Spleen (tissue), 7 donors: ENCODE measurements at regions not wholly inside any gene's neighbourhood (a gene's known extent, or its start where the extent isn't known, plus 50 kb on each side); places are given as distances from the start of the nearest gene placed in this dataset.

Experiments used
- POLR2A ChIP-seq, 3 donors: fragments of 450-650 bp; IDR thresholded peaks; one replicate each; pipeline ENCODE4 v1.5.1; 2017; ENCODE audit warnings: antibody characterized with exemption in 3 of 3, mild to moderate bottlenecking in 1 of 3
- POLR2AphosphoS5 ChIP-seq, 3 donors: sonication (generic); formaldehyde crosslinking; IDR thresholded peaks; one replicate each; pipeline ENCODE4 v1.5.1; 2017; ENCODE audit warnings: antibody characterized with exemption in 3 of 3
- TF ChIP-seq, protein P1 (sequence below), 11 experiments: fragments of 200-600 bp in 7 of 11; fragments of 450-650 bp in 4 of 11; sonication (generic) in 4 of 11; IDR thresholded peaks in 8 of 11; conservative IDR thresholded peaks in 3 of 11; 1 replicate in 7 of 11; 2 replicates in 4 of 11; pipeline versions ENCODE4 v1.4.0 to v1.8.0; 2016 to 2021; ENCODE audit warnings: antibody characterized with exemption in 11 of 11, inconsistent platforms in 4 of 11, mild to moderate bottlenecking in 1 of 11
- donor health status: DM: no; HTN: no; CAD: no; lungs with moderate emphysema.
- donor health status: DM: no; HTN: no; CAD: no.
- donor health status: DM: no; HTN: no; CAD: no.

DNA sequence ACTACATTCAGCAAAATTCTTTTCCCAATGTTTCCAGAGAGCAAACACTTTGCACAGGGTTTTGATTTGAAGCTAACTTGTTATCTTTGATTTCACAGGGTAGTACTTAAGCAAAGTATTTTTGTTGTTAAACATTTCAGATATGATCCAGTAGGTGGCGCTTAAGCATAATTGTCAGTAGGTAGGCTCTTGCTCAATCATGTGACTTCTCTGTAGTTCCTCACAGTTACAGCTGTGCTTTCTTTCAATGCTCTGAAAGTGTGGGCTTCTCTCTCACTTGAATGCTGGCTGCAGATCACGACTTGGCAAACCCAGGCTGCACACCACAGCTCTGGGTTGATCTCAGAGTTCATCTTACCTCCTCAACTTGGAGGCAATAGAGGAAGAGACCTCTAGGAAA lies 1016.5 kb downstream of the SH3BGRL start:
- TF ChIP-seq, protein P1, sequence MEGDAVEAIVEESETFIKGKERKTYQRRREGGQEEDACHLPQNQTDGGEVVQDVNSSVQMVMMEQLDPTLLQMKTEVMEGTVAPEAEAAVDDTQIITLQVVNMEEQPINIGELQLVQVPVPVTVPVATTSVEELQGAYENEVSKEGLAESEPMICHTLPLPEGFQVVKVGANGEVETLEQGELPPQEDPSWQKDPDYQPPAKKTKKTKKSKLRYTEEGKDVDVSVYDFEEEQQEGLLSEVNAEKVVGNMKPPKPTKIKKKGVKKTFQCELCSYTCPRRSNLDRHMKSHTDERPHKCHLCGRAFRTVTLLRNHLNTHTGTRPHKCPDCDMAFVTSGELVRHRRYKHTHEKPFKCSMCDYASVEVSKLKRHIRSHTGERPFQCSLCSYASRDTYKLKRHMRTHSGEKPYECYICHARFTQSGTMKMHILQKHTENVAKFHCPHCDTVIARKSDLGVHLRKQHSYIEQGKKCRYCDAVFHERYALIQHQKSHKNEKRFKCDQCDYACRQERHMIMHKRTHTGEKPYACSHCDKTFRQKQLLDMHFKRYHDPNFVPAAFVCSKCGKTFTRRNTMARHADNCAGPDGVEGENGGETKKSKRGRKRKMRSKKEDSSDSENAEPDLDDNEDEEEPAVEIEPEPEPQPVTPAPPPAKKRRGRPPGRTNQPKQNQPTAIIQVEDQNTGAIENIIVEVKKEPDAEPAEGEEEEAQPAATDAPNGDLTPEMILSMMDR (IDR thresholded peaks at IDR 0.05 in 8 of 11, conservative IDR thresholded peaks at IDR 0.05 in 3 of 11) = peak in 5 of 11 experiments; percentile 24 to 36 (median 29)
- no peak for TF ChIP-seq POLR2A (IDR thresholded peaks at IDR 0.05)
- no peak for TF ChIP-seq POLR2AphosphoS5 (IDR thresholded peaks at IDR 0.05)
